Neural cell (in vitro differentiated cells): ENCODE measurements at regions not wholly inside any gene's neighbourhood (a gene's known extent, or its start where the extent isn't known, plus 50 kb on each side); places are given as distances from the start of the nearest gene placed in this dataset.

Experiments used
- H2AFZ ChIP-seq: fragments of 200-600, 300-800 bp; sonication (generic), shearing (Covaris generic); 2 replicates; pipeline ENCODE4 v1.6.0; 2014; ENCODE audit warnings: low read depth, mild to moderate bottlenecking, antibody characterized with exemption, low read length, moderate library complexity
- H3F3A ChIP-seq: fragments of 200-600 bp; shearing (Covaris generic); 2 replicates; pipeline ENCODE4 v1.6.1; 2016; ENCODE audit warnings: mild to moderate bottlenecking, moderate library complexity, mixed read lengths, antibody characterized with exemption, low read length; ENCODE audit not compliant: insufficient read depth, poor library complexity, severe bottlenecking
- H3K27ac ChIP-seq: fragments of 200-600, 300-800 bp; sonication (generic), shearing (Covaris generic); 2 replicates; pipeline ENCODE4 v1.5.1; 2014; ENCODE audit warnings: mild to moderate bottlenecking, low read length, moderate library complexity
- H3K27me3 ChIP-seq: fragments of 300-800, 200-600 bp; sonication (generic), shearing (Covaris generic); 2 replicates; pipeline ENCODE4 v1.6.0; 2014; ENCODE audit warnings: mild to moderate bottlenecking, low read depth, low read length, moderate library complexity; ENCODE audit not compliant: insufficient read depth
- H3K36me3 ChIP-seq: fragments of 300-800, 200-600 bp; sonication (generic), shearing (Covaris generic); 2 replicates; pipeline ENCODE4 v1.5.1; 2014; ENCODE audit warnings: mild to moderate bottlenecking, antibody characterized with exemption, low read length, moderate library complexity; ENCODE audit not compliant: insufficient read depth
- H3K4me2 ChIP-seq: fragments of 300-800, 200-600 bp; sonication (generic), shearing (Covaris generic); 2 replicates; pipeline ENCODE4 v1.6.0; 2014; ENCODE audit warnings: mild to moderate bottlenecking, low read length
- H3K4me3 ChIP-seq: fragments of 300-800, 200-600 bp; sonication (generic), shearing (Covaris generic); 2 replicates; pipeline ENCODE4 v1.5.1; 2014; ENCODE audit warnings: mild to moderate bottlenecking, low read length, moderate library complexity
- H3K79me2 ChIP-seq: fragments of 200-600 bp; shearing (Covaris generic); replicated peaks from 2 replicates; pipeline ENCODE4 v1.6.0; 2014; ENCODE audit warnings: mild to moderate bottlenecking, low read length, moderate library complexity; ENCODE audit not compliant: insufficient read depth
- H3K9ac ChIP-seq: fragments of 300-800, 200-600 bp; sonication (generic), shearing (Covaris generic); 2 replicates; pipeline ENCODE4 v1.6.1; 2016; ENCODE audit warnings: mild to moderate bottlenecking, low read length, mixed read lengths
- H3K9me2 ChIP-seq: fragments of 200-600 bp; shearing (Covaris generic); 2 replicates; pipeline ENCODE4 v1.6.1; 2016; ENCODE audit warnings: mild to moderate bottlenecking, low read length, mixed read lengths; ENCODE audit not compliant: insufficient read depth
- H3K9me3 ChIP-seq: fragments of 200-600, 300-800 bp; sonication (generic), shearing (Covaris generic); 2 replicates; pipeline ENCODE4 v1.6.1; 2016; ENCODE audit warnings: mild to moderate bottlenecking, mixed run types, low read length, moderate library complexity, mixed read lengths
- H4K20me1 ChIP-seq: fragments of 200-600 bp; shearing (Covaris generic); 2 replicates; pipeline ENCODE4 v1.6.1; 2016; ENCODE audit warnings: mild to moderate bottlenecking, mixed run types; ENCODE audit not compliant: insufficient read depth
- CTCF ChIP-seq: fragments of 450-650 bp; IDR thresholded peaks from 2 replicates; pipeline ENCODE4 v1.5.1; 2014; ENCODE audit warnings: antibody characterized with exemption, mild to moderate bottlenecking, moderate library complexity; ENCODE audit not compliant: poor library complexity, severe bottlenecking
- EP300 ChIP-seq: fragments of 450-650 bp; conservative IDR thresholded peaks from 2 replicates; pipeline ENCODE4 v1.6.1; 2014; ENCODE audit warnings: antibody characterized with exemption, mild to moderate bottlenecking, moderate library complexity; ENCODE audit not compliant: poor library complexity, severe bottlenecking
- EZH2 ChIP-seq: fragments of 200-600, 300-800 bp; shearing (Covaris generic), sonication (generic); IDR thresholded peaks from 2 replicates; pipeline ENCODE4 v1.6.1; 2014; ENCODE audit warnings: antibody characterized with exemption, low read length, borderline replicate concordance, mild to moderate bottlenecking; ENCODE audit not compliant: insufficient read depth, poor library complexity, severe bottlenecking
- MXI1 ChIP-seq: fragments of 450-650 bp; conservative IDR thresholded peaks from 2 replicates; pipeline ENCODE4 v1.6.1; 2014; ENCODE audit warnings: antibody characterized with exemption, mild to moderate bottlenecking; ENCODE audit not compliant: poor library complexity, severe bottlenecking
- POLR2AphosphoS5 ChIP-seq: IDR thresholded peaks from 2 replicates; pipeline ENCODE4 v1.6.1; 2012
- RAD21 ChIP-seq: fragments of 450-650 bp; conservative IDR thresholded peaks from 2 replicates; pipeline ENCODE4 v1.6.1; 2014; ENCODE audit warnings: antibody characterized with exemption, mild to moderate bottlenecking, moderate library complexity
- SMC3 ChIP-seq: fragments of 450-650 bp; conservative IDR thresholded peaks from 2 replicates; pipeline ENCODE4 v1.6.1; 2014; ENCODE audit warnings: antibody characterized with exemption, mild to moderate bottlenecking, moderate library complexity; ENCODE audit not compliant: poor library complexity
- TAF1 ChIP-seq: IDR thresholded peaks from 2 replicates; pipeline ENCODE4 v1.6.1; 2012; ENCODE audit warnings: low read depth
- TF ChIP-seq, protein P1 (sequence below): IDR thresholded peaks from 2 replicates; pipeline ENCODE4 v1.6.1; 2012; ENCODE audit warnings: borderline replicate concordance

- no peaks in the 10 kb centered on the region for H3K9me3 ChIP-seq
- no peaks in the 10 kb centered on the region for H3K79me2 ChIP-seq
- H3K4me3 ChIP-seq, result no peak overlapping the region
- H3F3A ChIP-seq, result no peaks in the 10 kb centered on the region
- H3K9me2 ChIP-seq, result no peaks in the 10 kb centered on the region
- TF ChIP-seq RAD21 (no peak), TAF1 (no peak), EZH2 (no peak), EP300 (no peak), POLR2AphosphoS5 (no peak), MXI1 (no peak), CTCF (no peak), SMC3 (no peak)
- TF ChIP-seq, protein P1, sequence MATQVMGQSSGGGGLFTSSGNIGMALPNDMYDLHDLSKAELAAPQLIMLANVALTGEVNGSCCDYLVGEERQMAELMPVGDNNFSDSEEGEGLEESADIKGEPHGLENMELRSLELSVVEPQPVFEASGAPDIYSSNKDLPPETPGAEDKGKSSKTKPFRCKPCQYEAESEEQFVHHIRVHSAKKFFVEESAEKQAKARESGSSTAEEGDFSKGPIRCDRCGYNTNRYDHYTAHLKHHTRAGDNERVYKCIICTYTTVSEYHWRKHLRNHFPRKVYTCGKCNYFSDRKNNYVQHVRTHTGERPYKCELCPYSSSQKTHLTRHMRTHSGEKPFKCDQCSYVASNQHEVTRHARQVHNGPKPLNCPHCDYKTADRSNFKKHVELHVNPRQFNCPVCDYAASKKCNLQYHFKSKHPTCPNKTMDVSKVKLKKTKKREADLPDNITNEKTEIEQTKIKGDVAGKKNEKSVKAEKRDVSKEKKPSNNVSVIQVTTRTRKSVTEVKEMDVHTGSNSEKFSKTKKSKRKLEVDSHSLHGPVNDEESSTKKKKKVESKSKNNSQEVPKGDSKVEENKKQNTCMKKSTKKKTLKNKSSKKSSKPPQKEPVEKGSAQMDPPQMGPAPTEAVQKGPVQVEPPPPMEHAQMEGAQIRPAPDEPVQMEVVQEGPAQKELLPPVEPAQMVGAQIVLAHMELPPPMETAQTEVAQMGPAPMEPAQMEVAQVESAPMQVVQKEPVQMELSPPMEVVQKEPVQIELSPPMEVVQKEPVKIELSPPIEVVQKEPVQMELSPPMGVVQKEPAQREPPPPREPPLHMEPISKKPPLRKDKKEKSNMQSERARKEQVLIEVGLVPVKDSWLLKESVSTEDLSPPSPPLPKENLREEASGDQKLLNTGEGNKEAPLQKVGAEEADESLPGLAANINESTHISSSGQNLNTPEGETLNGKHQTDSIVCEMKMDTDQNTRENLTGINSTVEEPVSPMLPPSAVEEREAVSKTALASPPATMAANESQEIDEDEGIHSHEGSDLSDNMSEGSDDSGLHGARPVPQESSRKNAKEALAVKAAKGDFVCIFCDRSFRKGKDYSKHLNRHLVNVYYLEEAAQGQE, result no peak
- no peaks in the 10 kb centered on the region for H4K20me1 ChIP-seq
- no peaks in the 10 kb centered on the region for H3K36me3 ChIP-seq
- H2AFZ ChIP-seq, result no peak overlapping the region
- H3K4me2 ChIP-seq, result no peak overlapping the region
- H3K27me3 ChIP-seq, result no peaks in the 10 kb centered on the region
- H3K27ac ChIP-seq, result no peak overlapping the region
- H3K9ac ChIP-seq, result no peak overlapping the region
Observed at GRCh38 chr4:100041646-100042045, 91.6 kb upstream of the H2AZ1 start.

DNA sequence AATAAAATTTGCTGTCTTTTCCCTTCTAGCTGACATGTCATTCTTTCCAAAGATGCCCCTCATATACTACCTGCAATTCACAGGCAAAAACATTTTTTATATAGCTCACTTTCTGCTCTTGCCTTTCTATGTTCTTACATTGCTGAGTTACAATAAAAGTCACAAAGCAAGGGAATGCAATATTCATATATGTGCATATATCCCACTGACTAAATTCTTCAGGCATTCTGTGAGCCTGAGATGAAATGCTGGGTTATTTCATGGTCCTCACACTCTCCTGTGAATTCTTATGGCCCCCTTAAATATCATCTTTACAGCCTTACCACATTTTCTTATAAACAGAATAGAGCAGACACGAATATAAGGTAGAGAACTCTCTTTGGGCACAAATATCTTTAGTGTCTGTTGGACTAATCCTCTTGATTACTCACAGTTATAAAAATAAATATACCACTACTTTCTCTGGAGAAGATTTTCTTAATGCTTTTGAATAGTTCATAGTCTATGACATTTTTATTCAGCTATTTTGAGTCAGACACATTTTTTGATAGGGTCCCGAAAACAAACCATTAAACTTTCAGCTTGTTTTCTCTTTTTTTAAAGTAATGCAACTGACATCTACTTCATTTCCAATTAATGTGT lies 84.1 kb upstream of the H2AZ1 start:
- H4K20me1 ChIP-seq, result no peaks in the 10 kb centered on the region
- no peak overlapping the region for H3K27ac ChIP-seq
- no peaks in the 10 kb centered on the region for H3K27me3 ChIP-seq
- no peaks in the 10 kb centered on the region for H3K9me3 ChIP-seq
- no peak overlapping the region for H3K4me2 ChIP-seq
- TF ChIP-seq RAD21 (no peak), EZH2 (no peak), MXI1 (no peak), TAF1 (no peak), POLR2AphosphoS5 (no peak), EP300 (no peak), CTCF (no peak), SMC3 (no peak)
- TF ChIP-seq, protein P1, result no peak
- no peaks in the 10 kb centered on the region for H3K9me2 ChIP-seq
- H3K79me2 ChIP-seq, result no peaks in the 10 kb centered on the region
- no peak overlapping the region for H2AFZ ChIP-seq
- H3K4me3 ChIP-seq, result no peak overlapping the region
- H3F3A ChIP-seq, result no peaks in the 10 kb centered on the region
- no peaks in the 10 kb centered on the region for H3K36me3 ChIP-seq
- H3K9ac ChIP-seq, result no peak overlapping the region
